Mesothelial cell of epicardium (in vitro differentiated cells): ENCODE measurements at regions not wholly inside any gene's neighbourhood (a gene's known extent, or its start where the extent isn't known, plus 50 kb on each side); places are given as distances from the start of the nearest gene placed in this dataset.

Experiments used
- DNase-seq, 2 experiments: peaks; one replicate each; pipeline ENCODE4 v3.0.0; 2021; ENCODE audit warnings: low spot score in 2 of 2; ENCODE audit not compliant: unreplicated experiment in 2 of 2
- H3K27ac Mint-ChIP-seq: 2 replicates; pipeline ENCODE4 v1.8.0; 2021; ENCODE audit warnings: mixed read lengths
- H3K27me3 Mint-ChIP-seq: 2 replicates; pipeline ENCODE4 v1.8.0; 2021; ENCODE audit warnings: low read depth, mixed read lengths
- H3K36me3 Mint-ChIP-seq: 2 replicates; pipeline ENCODE4 v1.8.0; 2021; ENCODE audit warnings: mixed read lengths
- H3K4me1 Mint-ChIP-seq: 2 replicates; pipeline ENCODE4 v1.8.0; 2021; ENCODE audit warnings: mixed read lengths
- H3K4me3 Mint-ChIP-seq: 2 replicates; pipeline ENCODE4 v1.8.0; 2021; ENCODE audit warnings: mild to moderate bottlenecking, moderate library complexity, mixed read lengths
- H3K9me3 Mint-ChIP-seq: 2 replicates; pipeline ENCODE4 v1.8.0; 2021; ENCODE audit warnings: mixed read lengths
- CTCF ChIP-seq: fragments of 200-600 bp; sonication (generic); IDR thresholded peaks from one replicate; pipeline ENCODE4 v1.5.0; 2021; ENCODE audit warnings: antibody characterized with exemption; ENCODE audit not compliant: unreplicated experiment

GRCh38 chr13:63628310-63628709, 2212.7 kb upstream of the PCDH20 start:
- H3K27ac Mint-ChIP-seq, result no peak overlapping the region
- no peaks in the 10 kb centered on the region for H3K27me3 Mint-ChIP-seq
- H3K4me1 Mint-ChIP-seq, result peaks cover 11% of the 10 kb centered on the region
- no peak for DNase-seq
- TF ChIP-seq CTCF, result no peak
- no peak overlapping the region for H3K4me3 Mint-ChIP-seq
- peaks cover 9% of the 10 kb centered on the region for H3K9me3 Mint-ChIP-seq
- H3K36me3 Mint-ChIP-seq, result no peaks in the 10 kb centered on the region

GRCh38 chr13:63625869-63626268, 2210.2 kb upstream of the PCDH20 start:
- H3K27ac Mint-ChIP-seq, result no peak overlapping the region
- no peak for DNase-seq
- no peak for TF ChIP-seq CTCF
- H3K4me1 Mint-ChIP-seq, result peaks cover 11% of the 10 kb centered on the region
- H3K9me3 Mint-ChIP-seq, result peaks cover 9% of the 10 kb centered on the region
- no peaks in the 10 kb centered on the region for H3K27me3 Mint-ChIP-seq
- no peaks in the 10 kb centered on the region for H3K36me3 Mint-ChIP-seq
- no peak overlapping the region for H3K4me3 Mint-ChIP-seq

- peaks cover 4% of the 10 kb centered on the region for H3K9me3 Mint-ChIP-seq
Observed at GRCh38 chr13:63614874-63615612, 2199.4 kb upstream of the PCDH20 start.

GRCh38 chr13:63607153-63607552, 2191.5 kb upstream of the PCDH20 start:
- Mint-ChIP-seq H3K4me1 (no peaks in the 10 kb centered on the region), H3K27me3 (no peaks in the 10 kb centered on the region), H3K27ac (no peak overlapping the region), H3K36me3 (peaks cover 6% of the 10 kb centered on the region), H3K9me3 (peaks cover 48% of the 10 kb centered on the region), H3K4me3 (no peak overlapping the region)
- TF ChIP-seq CTCF, result no peak
- no peak for DNase-seq

More at GRCh38 chr13:63614874-63615612, 2199.4 kb upstream of the PCDH20 start:
- DNase-seq, result no peak
- TF ChIP-seq CTCF, result no peak
- H3K27me3 Mint-ChIP-seq, result no peaks in the 10 kb centered on the region
- no peak overlapping the region for H3K27ac Mint-ChIP-seq
- H3K36me3 Mint-ChIP-seq, result no peaks in the 10 kb centered on the region
- H3K4me3 Mint-ChIP-seq, result no peak overlapping the region
- H3K4me1 Mint-ChIP-seq, result no peaks in the 10 kb centered on the region

- TF ChIP-seq CTCF, result no peak
- Mint-ChIP-seq H3K4me3 (no peak overlapping the region), H3K27me3 (no peaks in the 10 kb centered on the region), H3K27ac (no peak overlapping the region), H3K9me3 (peaks cover 48% of the 10 kb centered on the region), H3K4me1 (no peaks in the 10 kb centered on the region), H3K36me3 (peaks cover 6% of the 10 kb centered on the region)
- DNase-seq, result no peak
Observed at GRCh38 chr13:63605962-63606361, 2190.3 kb upstream of the PCDH20 start.
